NCI-H1694 (cell line): ENCODE measurements at regions not wholly inside any gene's neighbourhood (a gene's known extent, or its start where the extent isn't known, plus 50 kb on each side); places are given as distances from the start of the nearest gene placed in this dataset.

Source experiments
- DNase-seq: peaks from one replicate; lab custom pipeline; 2025; lab: John Stamatoyannopoulos, UW

GRCh38 chr4:100842856-100843255 lies 325.0 kb upstream of the EMCN start:
- no peak for DNase-seq

- no peak for DNase-seq
Measured at GRCh38 chr4:100841911-100842310, 324.1 kb upstream of the EMCN start.

DNA sequence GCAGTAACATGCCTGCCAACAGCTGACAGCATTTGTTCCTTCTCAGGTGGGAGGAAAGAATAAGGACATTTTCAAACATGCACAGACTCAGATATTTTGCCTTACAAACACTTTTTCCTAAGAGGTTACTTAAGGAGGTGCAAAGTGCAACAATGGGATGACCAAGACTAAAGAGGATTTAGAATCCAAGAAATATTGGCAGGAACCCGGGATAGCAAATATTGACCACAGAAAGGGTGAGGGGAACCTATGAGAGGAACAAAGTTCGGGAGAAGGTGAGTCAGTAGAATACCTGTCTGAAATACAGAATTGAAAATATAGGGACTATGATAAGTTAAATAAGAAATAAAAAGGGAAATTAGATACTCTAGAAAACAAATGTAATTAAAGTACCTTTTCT lies 321.9 kb upstream of the EMCN start:
- DNase-seq = no peak

GRCh38 chr4:100838286-100838685 lies 320.5 kb upstream of the EMCN start:
- DNase-seq = no peak

DNA sequence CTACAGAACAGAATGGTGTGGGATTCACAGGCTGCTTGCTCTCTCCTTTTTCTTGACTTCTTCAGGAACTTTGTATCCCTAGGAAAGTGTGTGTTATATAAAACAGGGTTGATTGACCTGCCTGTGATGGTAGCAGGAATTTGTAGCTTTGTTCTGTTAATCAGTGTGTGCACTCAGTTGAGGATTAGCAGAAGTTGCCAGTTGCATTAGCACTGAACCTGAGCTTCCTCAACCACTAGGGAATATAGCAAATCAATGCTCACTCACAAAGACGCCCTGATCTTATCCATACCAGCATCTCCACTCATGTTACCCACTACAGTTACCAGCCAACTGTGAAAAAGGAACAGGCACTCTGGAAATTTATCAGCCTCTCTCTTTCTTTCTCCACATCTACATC lies 319.1 kb upstream of the EMCN start:
- DNase-seq = no peak

DNA sequence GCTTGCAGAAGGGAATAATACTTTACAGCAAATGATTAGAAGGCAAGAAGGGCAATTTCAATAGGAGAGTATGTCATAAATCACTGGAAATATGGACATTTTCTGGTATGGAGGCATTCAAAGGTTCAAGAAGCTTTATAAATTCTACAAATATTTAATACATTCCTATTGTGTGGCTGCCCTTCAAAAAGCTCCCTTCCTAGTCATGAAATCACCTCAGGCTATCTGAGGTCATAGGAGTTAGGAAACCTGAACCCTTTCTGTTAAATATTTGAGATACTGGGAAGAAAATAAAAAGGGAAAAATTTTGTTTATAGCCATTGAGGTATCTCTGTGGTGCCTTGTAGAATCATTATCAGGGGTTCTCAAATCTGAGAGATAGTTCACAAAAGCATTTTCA lies 316.8 kb upstream of the EMCN start:
- DNase-seq = no peak

DNA sequence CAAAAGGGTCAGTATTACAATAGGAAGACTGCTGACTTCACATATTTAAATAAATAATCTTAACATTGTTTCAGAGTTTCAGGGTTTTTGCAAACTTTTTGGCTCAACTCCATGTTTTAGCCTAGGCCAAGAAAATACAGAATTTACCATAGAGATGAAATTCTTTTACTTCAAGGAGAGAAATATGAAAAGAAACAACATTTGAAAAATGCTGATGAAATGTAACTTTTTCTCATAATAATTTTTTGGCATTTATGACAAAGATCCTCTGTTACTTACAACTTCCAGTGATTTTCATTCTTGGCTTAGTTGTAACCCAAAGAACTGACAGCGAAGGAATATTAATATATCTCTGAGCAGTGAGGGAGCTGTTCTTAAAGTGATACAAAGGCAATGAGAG lies 316.1 kb upstream of the EMCN start:
- no peak for DNase-seq

DNA sequence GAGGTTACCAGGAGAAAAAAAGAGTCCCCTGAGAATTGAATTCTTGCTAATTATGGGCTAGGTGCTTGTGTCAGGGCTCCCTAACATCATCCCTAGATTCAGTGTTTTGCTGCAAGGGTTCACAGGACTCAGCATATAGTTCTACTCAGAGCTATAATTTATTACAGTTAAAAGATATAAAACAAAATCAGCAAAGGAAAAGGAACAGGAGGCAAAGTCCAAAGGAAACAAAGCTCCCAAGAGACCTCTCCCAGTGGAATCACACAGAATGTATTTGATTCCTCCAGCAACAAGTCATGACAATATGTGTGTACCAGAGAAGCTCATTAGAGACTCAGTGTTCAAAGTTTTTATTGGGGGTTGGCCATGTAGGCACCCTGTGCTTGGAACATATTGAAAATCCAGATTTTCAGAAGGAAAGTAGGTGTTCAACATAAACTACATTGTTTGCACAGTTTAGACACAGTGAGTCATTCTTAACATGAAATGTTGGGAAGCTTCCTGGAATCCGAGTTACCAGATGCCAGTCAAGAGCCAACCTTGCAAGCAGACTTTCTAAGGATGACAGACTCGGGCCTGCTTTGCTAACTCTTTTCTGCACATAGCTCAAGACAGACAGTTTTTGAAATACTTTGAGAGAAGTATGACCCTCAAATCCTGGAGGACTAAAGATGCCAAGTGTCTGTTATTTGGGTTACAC lies 311.3 kb upstream of the EMCN start:
- no peak for DNase-seq

GRCh38 chr4:100828364-100828763 lies 310.5 kb upstream of the EMCN start:
- DNase-seq = no peak

DNA sequence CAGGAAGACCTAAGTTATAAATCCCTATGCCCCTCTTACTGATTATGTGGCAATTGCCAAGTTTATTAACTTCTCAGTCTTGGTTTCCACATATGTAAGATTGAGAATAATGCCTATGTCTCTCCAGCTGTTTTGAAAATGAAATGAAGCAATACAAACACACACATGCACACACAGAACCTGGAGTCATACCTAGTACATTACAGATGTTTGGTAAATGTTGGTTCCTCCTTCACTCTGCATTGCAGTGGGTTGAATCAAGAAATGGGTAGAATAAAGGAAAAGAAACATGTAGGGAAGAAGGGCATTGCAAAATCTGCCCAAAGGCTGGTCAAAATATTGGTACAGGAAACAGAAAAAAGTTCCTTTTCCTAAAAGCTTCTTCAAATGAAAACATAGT lies 309.9 kb upstream of the EMCN start:
- no peak for DNase-seq

- DNase-seq = no peak
Measured at GRCh38 chr4:100826808-100827548, 309.2 kb upstream of the EMCN start.

DNA sequence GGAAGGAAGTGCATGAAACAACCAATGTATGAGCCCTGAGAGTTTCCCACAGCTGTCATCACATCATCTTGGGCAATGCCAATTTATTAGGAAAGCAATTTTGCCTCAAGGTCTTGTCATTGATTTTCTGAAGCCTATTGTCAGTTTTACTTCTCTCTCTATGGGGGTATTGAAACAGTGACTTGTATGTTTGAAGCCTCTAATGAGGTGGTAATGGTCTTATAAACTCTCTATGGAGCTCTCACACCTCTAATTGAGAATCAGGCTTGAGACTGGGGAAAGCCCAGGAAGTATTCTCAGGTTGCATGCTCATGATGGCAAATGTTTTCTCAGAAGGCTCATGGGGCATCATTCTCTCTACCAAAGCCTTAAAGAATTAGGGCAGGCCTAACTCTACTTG lies 308.2 kb upstream of the EMCN start:
- no peak for DNase-seq

- no peak for DNase-seq
Measured at GRCh38 chr4:100823993-100824323, 306.1 kb upstream of the EMCN start.

DNA sequence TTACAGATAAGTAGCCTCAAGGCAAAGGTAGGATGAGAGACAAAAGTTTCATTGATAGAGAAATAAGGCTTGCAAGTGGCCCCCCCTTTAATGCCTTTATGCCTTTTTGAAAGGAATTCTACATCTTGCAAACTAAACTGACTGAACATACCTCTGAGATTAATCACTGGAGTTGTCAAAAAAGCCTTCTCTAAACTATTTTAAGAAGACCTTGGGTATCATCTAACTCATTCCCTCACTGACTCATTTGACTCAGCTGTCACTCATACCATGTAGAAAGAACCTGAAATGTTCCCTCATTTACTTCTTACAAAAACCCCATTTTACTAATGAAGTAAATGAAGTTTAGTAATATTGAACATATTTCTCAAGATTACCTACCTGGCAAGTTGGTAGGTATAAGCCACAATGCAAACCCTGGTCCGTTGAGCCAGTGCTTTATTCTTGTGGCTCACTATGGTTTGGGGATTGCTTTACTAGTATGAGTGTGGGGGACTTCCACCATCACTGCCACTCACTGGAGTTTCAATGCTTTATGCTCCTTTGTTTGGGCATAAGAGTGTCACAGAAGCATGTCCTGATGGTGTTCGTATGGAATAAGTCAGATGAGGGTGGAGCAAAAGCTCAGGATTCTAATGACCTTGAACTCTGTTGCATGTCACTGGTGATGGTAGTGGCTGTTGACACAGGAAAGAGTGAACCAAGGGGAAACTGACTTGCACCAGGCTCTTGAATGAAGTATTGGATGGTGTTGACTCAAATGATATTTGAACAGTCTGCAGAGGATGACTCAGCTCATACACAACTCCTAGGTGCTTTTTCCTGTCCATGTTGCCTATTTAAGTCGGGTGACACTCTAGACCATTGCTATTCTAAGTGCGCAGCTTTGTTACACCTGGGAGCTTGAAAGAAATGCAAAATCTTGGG lies 305.5 kb upstream of the EMCN start:
- no peak for DNase-seq

GRCh38 chr4:100820249-100820648 lies 302.4 kb upstream of the EMCN start:
- DNase-seq = no peak

- DNase-seq = no peak
Measured at GRCh38 chr4:100819505-100819904, 301.7 kb upstream of the EMCN start.

GRCh38 chr4:100816436-100817045 lies 298.7 kb upstream of the EMCN start:
- DNase-seq = peak; percentile 50

- DNase-seq = no peak
Measured at GRCh38 chr4:100811046-100811445, 293.2 kb upstream of the EMCN start.

- no peak for DNase-seq
Measured at GRCh38 chr4:100809506-100809905, 291.7 kb upstream of the EMCN start.

GRCh38 chr4:100806988-100807387 lies 289.2 kb upstream of the EMCN start:
- DNase-seq = no peak

DNA sequence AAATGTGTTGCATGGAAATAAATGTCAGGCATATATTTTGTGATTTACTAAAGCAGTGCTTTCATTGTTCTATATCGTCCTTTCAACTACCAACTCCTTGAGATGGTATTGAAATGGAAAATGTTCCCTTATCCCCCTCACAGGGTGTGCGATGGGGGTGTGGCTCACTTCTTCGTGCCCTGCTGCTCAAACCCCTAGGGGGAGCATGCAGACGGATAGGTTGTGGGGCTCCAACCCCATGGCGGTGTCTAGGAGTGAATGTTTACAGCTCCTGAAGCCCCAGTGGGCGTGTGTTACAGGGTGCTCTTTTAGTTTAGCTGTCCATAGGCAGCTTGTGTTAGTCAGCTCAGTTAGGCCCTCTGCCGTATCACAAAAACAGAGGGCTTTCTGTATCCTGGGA lies 287.7 kb upstream of the EMCN start:
- DNase-seq = no peak

DNA sequence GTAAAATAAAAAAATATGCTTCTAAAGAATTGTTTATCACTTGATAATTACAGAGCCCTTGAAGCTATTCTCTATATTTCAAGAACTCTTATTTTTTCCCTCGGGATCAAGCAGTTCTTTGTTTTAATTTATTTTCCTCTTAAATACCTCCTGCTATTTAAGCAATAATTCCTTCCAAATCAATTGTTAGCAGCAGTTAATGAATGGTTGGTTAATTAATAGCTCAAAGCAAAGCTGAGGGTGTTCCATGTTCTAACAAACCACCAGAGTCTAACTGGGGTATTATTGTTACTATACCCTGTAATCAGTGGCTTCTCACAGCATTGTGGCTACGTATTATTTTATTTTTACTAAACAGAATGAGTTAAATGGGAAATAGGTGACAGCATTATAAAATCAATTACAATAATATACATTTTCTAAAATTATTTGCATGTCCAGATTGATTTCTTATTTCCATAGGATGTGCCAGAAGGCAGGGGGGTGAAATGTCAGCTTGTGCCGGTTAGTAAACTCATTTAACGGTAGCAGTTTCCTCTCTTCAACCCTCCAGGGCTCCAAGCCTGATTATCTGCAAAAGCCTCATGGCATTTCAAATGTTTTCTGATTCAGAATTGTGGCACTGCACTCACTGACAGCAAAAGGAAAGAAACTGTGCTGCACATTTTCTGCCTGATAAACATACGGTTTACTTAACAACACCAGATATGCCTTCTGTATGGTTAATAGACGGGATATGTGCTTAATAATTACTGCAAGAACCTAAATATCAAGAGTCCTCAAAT lies 286.9 kb upstream of the EMCN start:
- no peak for DNase-seq
